GM06990 (cell line): ENCODE measurements at regions not wholly inside any gene's neighbourhood (a gene's known extent, or its start where the extent isn't known, plus 50 kb on each side); places are given as distances from the start of the nearest gene placed in this dataset.
A peak's percentile ranks its signal among the peaks of the same experiment; 100 is the strongest.

Experiments used
- DNase-seq: peaks from one replicate; pipeline ENCODE4 v3.0.0-alpha.2; 2011; ENCODE audit not compliant: insufficient read length; ENCODE audit errors: extremely low read depth
- H3K27me3 ChIP-seq: replicated peaks from 2 replicates; pipeline ENCODE4 v1.6.0; 2011; ENCODE audit warnings: low read length; ENCODE audit not compliant: control insufficient read depth, insufficient read depth
- H3K36me3 ChIP-seq: 2 replicates; pipeline ENCODE4 v1.5.1; 2011; ENCODE audit warnings: low read length; ENCODE audit not compliant: control insufficient read depth, insufficient read depth
- H3K4me3 ChIP-seq: replicated peaks from 2 replicates; pipeline ENCODE4 v1.5.1; 2011; ENCODE audit warnings: low read depth, mild to moderate bottlenecking, control low read depth, low read length
- TF ChIP-seq, protein P1 (sequence below): IDR thresholded peaks from 2 replicates; pipeline ENCODE4 v1.5.1; 2011; ENCODE audit warnings: low read length, control low read depth, mild to moderate bottlenecking, inconsistent platforms; ENCODE audit not compliant: insufficient read depth, poor library complexity, severe bottlenecking

DNA sequence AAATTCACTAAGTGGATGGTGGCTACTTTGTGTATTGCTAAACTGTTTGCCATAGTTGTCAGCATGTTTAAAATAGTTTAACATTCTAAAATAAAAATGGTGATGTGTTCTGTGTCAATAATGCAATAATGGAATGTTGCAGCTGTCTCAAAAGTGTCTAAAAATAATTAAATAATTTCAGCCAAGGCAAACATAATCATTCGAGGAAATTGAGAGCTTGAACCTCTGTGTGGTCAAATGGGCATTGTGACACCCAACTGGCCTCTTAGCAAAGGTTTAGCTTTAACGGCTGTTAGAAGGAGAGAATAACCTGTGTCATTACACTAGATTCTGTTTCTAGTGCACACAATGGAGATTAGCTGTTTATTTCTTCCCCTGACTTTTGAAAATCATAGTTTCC, 278.5 kb downstream of the TMEM167A start:
- TF ChIP-seq, protein P1, sequence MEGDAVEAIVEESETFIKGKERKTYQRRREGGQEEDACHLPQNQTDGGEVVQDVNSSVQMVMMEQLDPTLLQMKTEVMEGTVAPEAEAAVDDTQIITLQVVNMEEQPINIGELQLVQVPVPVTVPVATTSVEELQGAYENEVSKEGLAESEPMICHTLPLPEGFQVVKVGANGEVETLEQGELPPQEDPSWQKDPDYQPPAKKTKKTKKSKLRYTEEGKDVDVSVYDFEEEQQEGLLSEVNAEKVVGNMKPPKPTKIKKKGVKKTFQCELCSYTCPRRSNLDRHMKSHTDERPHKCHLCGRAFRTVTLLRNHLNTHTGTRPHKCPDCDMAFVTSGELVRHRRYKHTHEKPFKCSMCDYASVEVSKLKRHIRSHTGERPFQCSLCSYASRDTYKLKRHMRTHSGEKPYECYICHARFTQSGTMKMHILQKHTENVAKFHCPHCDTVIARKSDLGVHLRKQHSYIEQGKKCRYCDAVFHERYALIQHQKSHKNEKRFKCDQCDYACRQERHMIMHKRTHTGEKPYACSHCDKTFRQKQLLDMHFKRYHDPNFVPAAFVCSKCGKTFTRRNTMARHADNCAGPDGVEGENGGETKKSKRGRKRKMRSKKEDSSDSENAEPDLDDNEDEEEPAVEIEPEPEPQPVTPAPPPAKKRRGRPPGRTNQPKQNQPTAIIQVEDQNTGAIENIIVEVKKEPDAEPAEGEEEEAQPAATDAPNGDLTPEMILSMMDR: no peak
- H3K36me3 ChIP-seq: no peaks in the 10 kb centered on the region
- no peak overlapping the region for H3K4me3 ChIP-seq
- DNase-seq: no peak
- H3K27me3 ChIP-seq: no peaks in the 10 kb centered on the region

DNA sequence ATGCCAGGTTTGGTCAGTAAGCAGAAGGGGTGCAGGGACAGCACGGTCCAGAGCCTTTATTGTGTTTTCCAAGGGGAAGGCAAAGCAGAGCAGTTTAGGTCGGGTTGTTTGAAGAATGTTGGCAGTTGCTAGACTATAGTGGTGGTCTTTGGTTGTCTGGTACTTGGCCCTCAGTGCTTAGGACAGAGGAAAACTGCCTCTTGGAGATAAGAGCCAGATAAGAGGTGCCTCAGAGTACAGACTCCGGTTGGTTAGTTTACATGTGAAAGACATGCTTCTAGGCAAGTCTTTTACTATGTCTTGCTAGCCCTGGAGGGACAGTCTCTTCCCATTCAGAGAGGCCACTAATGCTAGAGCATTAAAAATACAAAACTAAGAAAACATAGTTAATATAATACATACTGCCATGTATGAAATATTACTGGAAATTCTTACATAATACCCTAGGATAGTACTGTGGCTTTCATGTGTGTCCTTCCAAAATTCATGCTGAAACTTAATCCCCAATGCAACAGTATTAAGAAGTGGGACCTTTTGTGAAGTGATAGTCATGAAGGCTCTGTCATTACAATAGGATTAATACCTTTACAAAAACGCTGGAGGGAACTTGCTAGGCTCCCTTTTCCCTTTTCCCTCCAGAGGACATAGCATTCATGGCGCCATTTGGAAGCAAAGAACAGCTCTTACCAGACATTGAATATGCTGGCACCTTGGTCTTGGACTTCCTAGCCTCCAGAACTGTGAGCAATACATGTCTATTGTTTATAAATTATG, 280.4 kb downstream of the TMEM167A start:
- no peak overlapping the region for H3K4me3 ChIP-seq
- DNase-seq: no peak

DNA sequence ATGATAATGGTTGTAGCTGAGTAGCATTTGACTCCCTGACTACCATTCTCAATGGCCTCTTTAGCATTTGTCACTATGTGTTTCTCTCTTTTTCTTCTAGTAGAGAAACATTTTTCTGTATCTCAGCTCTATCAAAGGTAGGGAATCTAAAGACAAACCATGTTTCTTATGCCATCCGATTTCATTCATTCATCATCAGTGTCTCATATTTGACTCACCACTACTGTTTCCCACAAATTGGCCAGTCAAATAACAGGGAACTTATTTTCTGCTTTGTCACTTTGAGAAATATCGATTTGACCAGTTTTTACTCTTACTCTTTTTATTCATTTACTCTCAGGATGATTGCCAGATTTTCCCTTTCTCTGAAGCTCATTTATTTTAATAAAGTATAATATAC, 282.3 kb downstream of the TMEM167A start:
- H3K4me3 ChIP-seq: no peak overlapping the region
- no peaks in the 10 kb centered on the region for H3K27me3 ChIP-seq
- H3K36me3 ChIP-seq: no peaks in the 10 kb centered on the region
- TF ChIP-seq, protein P1: no peak
- no peak for DNase-seq

More for the DNA sequence above, 280.4 kb downstream of the TMEM167A start:
- Histone ChIP-seq H3K27me3 (no peaks in the 10 kb centered on the region), H3K36me3 (no peaks in the 10 kb centered on the region)
- TF ChIP-seq, protein P1: no peak

DNA sequence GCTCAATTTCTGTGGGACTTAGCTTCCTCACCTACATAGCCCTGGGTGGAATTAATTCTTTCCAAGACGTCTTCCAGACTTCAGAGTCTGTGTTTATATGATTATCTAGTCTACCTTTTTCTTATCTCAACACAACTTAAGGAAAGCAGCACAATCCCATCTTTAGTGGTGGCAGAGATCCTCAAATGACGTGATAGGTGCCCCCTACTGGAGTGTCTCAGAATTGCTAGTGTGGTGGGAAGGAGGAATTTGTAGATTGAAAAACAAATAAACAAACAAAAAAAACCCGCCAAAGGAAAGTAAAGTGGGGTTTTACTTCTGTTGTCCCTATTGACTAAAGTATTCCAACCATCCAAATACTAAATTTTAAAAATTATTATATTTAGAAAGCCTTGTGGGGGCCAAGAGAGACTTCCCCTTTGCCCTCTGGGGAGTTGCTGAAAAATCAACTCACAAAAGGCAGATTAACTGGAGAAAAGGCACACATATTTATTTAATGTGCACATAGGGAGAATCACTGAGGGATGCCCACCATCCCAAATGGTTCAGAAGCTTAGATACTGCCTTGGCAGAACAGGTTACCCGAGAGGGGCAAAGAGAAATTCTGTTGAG, 283.3 kb downstream of the TMEM167A start:
- TF ChIP-seq, protein P1: peak; percentile 65
- Histone ChIP-seq H3K36me3 (no peaks in the 10 kb centered on the region), H3K4me3 (no peak overlapping the region), H3K27me3 (no peaks in the 10 kb centered on the region)
- no peak for DNase-seq

DNA sequence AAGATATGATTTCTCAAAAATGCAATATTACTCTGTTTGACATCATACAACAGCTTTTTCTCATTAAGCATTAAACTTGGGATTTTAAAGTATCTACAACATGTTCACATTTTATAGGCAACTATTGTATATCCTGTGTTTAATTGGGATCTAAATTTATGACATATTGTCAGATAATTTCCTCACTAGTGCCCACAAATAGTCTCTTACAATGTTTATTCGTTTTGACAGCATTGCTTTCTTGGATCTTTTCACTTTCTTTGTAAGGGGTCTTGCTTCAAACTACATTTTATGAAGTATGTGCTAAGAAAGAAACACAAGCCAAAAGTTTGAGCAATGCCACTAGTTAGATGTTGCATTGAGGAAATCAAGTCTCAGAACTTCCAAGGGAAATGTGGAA, 285.1 kb downstream of the TMEM167A start:
- H3K27me3 ChIP-seq: no peaks in the 10 kb centered on the region
- no peak overlapping the region for H3K4me3 ChIP-seq
- H3K36me3 ChIP-seq: no peaks in the 10 kb centered on the region
- TF ChIP-seq, protein P1: no peak
- no peak for DNase-seq
